ENCODE measurements at regions not wholly inside any gene's neighbourhood (a gene's known extent, or its start where the extent isn't known, plus 50 kb on each side); places are given as distances from the start of the nearest gene placed in this dataset.
A peak's percentile ranks its signal among the peaks of the same experiment; 100 is the strongest.
"Not testable (repeated sequence)": the region's sequence is repeated elsewhere in the genome, so short reads cannot be mapped to it uniquely, and the experiment has no call there.

GRCh38 chr1:233435622-233436021, 108.1 kb downstream of the MAP3K21 start:
- DNase-seq (ENCODE audit: low spot score), result no peak

GRCh38 chr1:233439721-233440120, 112.2 kb downstream of the MAP3K21 start:
- no peak for DNase-seq (ENCODE audit: low spot score)

GRCh38 chr1:233440951-233441401, 113.5 kb downstream of the MAP3K21 start:
- peak; percentile 82 for DNase-seq (ENCODE audit: low spot score)

GRCh38 chr1:233442026-233442780, 114.7 kb downstream of the MAP3K21 start:
- no peak for DNase-seq (ENCODE audit: low spot score)

GRCh38 chr1:233443040-233443760, 115.7 kb downstream of the MAP3K21 start:
- DNase-seq (ENCODE audit: low spot score), result no peak

- no peak for DNase-seq (ENCODE audit: low spot score)
These were observed 117.0 kb downstream of the MAP3K21 start for GRCh38 chr1:233444484-233444883.

- DNase-seq (ENCODE audit: low spot score), result no peak
These were observed 118.2 kb downstream of the MAP3K21 start for GRCh38 chr1:233445737-233446136.

GRCh38 chr1:233446935-233447334, 119.4 kb downstream of the MAP3K21 start:
- DNase-seq (ENCODE audit: low spot score), result no peak

- no peak for DNase-seq (ENCODE audit: low spot score)
These were observed 120.7 kb downstream of the MAP3K21 start for GRCh38 chr1:233448109-233448689.

- DNase-seq (ENCODE audit: low spot score), result no peak
These were observed 125.2 kb downstream of the MAP3K21 start for GRCh38 chr1:233452724-233453123.

- DNase-seq (ENCODE audit: low spot score), result no peak
These were observed 126.1 kb downstream of the MAP3K21 start for GRCh38 chr1:233453433-233454200.

GRCh38 chr1:233459470-233459945, 132.0 kb downstream of the MAP3K21 start:
- no peak for DNase-seq (ENCODE audit: low spot score)

- DNase-seq (ENCODE audit: low spot score), result no peak
These were observed 132.4 kb downstream of the MAP3K21 start for GRCh38 chr1:233459968-233460367.

- no peak for DNase-seq (ENCODE audit: low spot score)
These were observed 133.2 kb downstream of the MAP3K21 start for GRCh38 chr1:233460692-233461091.

- no peak for DNase-seq (ENCODE audit: low spot score)
These were observed 134.3 kb downstream of the MAP3K21 start for GRCh38 chr1:233461847-233462246.

- no peak for DNase-seq (ENCODE audit: low spot score)
These were observed 135.8 kb downstream of the MAP3K21 start for GRCh38 chr1:233463333-233463732.

GRCh38 chr1:233465745-233466343, 138.3 kb downstream of the MAP3K21 start:
- DNase-seq (ENCODE audit: low spot score), result no peak

- no peak for DNase-seq (ENCODE audit: low spot score)
These were observed 143.0 kb upstream of the KCNK1 start for GRCh38 chr1:233470741-233471499.

- DNase-seq (ENCODE audit: low spot score), result not testable (repeated sequence)
These were observed 142.1 kb upstream of the KCNK1 start for GRCh38 chr1:233471851-233472250.

GRCh38 chr1:233472796-233473195, 141.1 kb upstream of the KCNK1 start:
- DNase-seq (ENCODE audit: low spot score), result not testable (repeated sequence)
